ENCODE measurements at regions not wholly inside any gene's neighbourhood (a gene's known extent, or its start where the extent isn't known, plus 50 kb on each side); places are given as distances from the start of the nearest gene placed in this dataset.
"Not testable (repeated sequence)": the region's sequence is repeated elsewhere in the genome, so short reads cannot be mapped to it uniquely, and the experiment has no call there.

DNA sequence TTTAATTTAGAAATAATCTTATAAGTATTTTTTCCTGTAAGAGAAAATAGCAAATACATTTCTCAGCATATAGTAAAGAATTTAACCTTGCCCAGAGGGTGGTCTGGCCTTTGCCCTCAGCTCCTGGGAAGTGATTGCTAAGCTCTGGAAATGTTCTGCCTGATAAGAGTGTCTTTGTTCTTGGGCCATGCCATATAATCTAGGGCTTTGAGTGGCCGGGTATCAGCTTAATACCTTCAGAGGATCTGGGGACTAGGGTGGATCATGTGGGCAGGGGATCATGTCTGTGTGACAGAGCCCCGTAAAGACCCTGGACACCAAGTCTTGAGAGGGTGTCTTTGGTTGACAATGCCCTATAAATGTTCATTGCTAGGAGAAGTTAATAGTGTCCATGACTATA lies 1032.4 kb upstream of the MIR17HG start:
- no peak for DNase-seq (ENCODE audit: low spot score)
- TF ChIP-seq, protein P1, sequence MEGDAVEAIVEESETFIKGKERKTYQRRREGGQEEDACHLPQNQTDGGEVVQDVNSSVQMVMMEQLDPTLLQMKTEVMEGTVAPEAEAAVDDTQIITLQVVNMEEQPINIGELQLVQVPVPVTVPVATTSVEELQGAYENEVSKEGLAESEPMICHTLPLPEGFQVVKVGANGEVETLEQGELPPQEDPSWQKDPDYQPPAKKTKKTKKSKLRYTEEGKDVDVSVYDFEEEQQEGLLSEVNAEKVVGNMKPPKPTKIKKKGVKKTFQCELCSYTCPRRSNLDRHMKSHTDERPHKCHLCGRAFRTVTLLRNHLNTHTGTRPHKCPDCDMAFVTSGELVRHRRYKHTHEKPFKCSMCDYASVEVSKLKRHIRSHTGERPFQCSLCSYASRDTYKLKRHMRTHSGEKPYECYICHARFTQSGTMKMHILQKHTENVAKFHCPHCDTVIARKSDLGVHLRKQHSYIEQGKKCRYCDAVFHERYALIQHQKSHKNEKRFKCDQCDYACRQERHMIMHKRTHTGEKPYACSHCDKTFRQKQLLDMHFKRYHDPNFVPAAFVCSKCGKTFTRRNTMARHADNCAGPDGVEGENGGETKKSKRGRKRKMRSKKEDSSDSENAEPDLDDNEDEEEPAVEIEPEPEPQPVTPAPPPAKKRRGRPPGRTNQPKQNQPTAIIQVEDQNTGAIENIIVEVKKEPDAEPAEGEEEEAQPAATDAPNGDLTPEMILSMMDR (IDR thresholded peaks at IDR 0.05; ENCODE audit: extremely low read depth, missing control alignments) = no peak

- TF ChIP-seq, protein P1 (IDR thresholded peaks at IDR 0.05; ENCODE audit: extremely low read depth, missing control alignments) = no peak
- DNase-seq (ENCODE audit: low spot score) = no peak
Measured at GRCh38 chr13:90320664-90321063, 1026.8 kb upstream of the MIR17HG start.

DNA sequence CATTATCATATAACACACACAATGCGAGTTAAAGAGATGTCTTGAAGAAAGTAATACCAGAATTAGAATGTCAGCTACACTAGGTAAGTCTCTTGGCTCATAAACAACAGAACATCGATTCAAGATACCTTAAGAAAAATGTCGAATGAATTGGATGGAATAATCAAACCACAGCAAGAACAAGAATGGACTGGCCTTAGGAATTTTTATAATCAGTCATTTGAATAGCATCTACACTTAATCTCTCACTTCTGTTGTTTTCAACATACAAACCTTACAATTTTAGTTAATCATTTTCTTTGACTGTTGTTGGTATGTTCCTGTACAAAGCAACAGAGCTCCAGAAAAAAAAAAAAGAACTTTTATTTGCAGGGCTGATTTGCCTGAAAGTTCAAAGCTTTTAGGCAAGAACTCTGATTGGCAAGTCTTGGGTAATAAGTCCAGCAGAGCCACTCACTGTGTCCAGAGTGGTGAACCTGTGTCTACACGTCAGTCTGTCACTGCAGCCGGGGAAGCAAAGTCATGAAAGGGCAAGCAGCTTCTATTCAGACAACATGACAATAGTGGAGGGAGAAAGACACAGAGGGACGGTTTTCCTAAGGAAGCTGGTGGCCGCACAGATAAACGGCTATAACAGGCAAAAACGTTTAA lies 1026.1 kb upstream of the MIR17HG start:
- TF ChIP-seq, protein P1 (IDR thresholded peaks at IDR 0.05; ENCODE audit: extremely low read depth, missing control alignments) = no peak
- DNase-seq (ENCODE audit: low spot score) = no peak

- DNase-seq (ENCODE audit: low spot score) = no peak
Measured at GRCh38 chr13:90329641-90330040, 1017.8 kb upstream of the MIR17HG start.

DNA sequence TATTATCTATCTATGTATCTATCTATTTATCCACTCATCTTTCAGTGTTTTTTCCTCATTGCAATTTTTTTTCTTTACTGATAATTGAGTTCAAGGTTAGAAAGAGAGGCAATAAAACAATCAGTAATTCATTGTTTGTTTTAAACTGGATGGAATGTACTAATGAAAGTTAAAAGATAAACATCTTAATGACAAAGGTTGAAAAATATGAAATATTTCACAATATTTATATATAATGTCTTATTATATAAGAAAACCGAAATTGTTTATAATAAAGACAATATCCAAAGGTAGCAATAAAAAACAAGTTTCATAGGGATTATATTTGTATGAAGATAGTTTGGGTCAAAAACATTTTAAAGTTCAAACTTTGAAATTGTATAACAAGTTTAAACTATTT lies 1015.5 kb upstream of the MIR17HG start:
- TF ChIP-seq, protein P1 (IDR thresholded peaks at IDR 0.05; ENCODE audit: extremely low read depth, missing control alignments) = no peak
- no peak for DNase-seq (ENCODE audit: low spot score)

More at GRCh38 chr13:90329641-90330040, 1017.8 kb upstream of the MIR17HG start:
- TF ChIP-seq, protein P1 (IDR thresholded peaks at IDR 0.05; ENCODE audit: extremely low read depth, missing control alignments) = no peak

DNA sequence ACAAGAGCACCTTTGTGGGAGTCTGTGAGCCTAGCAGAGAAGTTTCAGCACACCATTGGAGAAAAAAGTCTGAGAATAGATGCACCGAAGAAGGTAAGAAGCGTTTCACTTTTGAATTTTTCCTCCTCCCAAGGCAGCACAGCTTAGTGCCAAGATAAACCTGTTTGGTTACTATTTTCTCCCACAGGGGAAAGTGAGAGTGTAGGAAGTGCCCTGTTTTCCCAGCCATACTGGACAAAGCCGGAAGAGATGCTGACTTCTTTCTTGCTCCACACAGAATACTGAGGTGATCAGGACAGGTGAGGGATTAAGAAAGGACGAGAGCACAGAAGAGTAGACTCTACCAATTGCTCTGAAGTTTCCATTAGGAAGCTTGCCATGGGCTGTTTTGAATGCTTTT lies 1011.0 kb upstream of the MIR17HG start:
- DNase-seq (ENCODE audit: low spot score) = no peak
- TF ChIP-seq, protein P1 (IDR thresholded peaks at IDR 0.05; ENCODE audit: extremely low read depth, missing control alignments) = no peak

DNA sequence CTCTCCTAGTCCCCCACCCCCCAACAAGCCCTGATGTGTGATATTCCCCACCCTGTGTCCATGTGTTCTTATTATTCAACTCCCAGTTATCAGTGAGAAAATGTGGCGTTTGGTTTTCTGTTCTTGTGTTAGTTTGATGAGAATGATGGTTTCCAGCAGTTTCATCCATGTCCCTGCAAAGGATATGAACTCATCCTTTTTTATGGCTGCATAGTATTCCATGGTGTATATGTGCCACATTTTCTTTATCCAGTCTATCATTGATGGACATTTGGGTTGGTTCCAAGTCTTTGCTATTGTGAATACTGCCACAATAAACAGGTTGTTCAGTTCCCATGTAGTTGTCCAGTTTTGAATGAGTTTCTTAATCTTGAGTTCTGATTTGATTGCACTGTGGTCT lies 1006.1 kb upstream of the MIR17HG start:
- DNase-seq (ENCODE audit: low spot score) = not testable (repeated sequence)

- DNase-seq (ENCODE audit: low spot score) = not testable (repeated sequence)
Measured at GRCh38 chr13:90348477-90349136, 998.9 kb upstream of the MIR17HG start.
